GM12872 (cell line): ENCODE measurements at regions not wholly inside any gene's neighbourhood (a gene's known extent, or its start where the extent isn't known, plus 50 kb on each side); places are given as distances from the start of the nearest gene placed in this dataset.

Experiments used
- TF ChIP-seq, protein P1 (sequence below): IDR thresholded peaks from 3 replicates; pipeline ENCODE4 v1.5.1; 2011; ENCODE audit warnings: low read depth, mild to moderate bottlenecking, low read length, moderate library complexity; ENCODE audit not compliant: insufficient read depth

DNA sequence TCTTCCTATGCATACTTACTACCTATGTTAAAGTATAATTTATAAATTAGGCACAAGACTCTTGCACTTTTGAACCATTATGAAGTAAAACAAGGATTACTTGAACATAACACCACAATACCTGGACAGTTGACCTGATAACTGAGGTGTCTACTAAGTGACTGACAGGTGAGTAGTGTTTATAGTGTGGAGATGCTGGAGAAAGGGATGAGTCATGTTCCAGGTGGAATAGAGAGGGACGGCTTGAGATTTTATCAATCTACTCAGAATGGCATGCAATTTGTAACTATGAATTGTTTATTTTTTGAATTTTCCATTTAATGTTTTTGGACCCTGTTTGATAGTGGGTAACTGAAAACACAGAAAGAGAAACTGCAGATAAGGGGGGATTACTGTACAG, 287.6 kb downstream of the MAP2K6 start:
- TF ChIP-seq, protein P1, sequence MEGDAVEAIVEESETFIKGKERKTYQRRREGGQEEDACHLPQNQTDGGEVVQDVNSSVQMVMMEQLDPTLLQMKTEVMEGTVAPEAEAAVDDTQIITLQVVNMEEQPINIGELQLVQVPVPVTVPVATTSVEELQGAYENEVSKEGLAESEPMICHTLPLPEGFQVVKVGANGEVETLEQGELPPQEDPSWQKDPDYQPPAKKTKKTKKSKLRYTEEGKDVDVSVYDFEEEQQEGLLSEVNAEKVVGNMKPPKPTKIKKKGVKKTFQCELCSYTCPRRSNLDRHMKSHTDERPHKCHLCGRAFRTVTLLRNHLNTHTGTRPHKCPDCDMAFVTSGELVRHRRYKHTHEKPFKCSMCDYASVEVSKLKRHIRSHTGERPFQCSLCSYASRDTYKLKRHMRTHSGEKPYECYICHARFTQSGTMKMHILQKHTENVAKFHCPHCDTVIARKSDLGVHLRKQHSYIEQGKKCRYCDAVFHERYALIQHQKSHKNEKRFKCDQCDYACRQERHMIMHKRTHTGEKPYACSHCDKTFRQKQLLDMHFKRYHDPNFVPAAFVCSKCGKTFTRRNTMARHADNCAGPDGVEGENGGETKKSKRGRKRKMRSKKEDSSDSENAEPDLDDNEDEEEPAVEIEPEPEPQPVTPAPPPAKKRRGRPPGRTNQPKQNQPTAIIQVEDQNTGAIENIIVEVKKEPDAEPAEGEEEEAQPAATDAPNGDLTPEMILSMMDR = no peak

- TF ChIP-seq, protein P1 = no peak
Measured at GRCh38 chr17:69703751-69704150, 289.3 kb downstream of the MAP2K6 start.

DNA sequence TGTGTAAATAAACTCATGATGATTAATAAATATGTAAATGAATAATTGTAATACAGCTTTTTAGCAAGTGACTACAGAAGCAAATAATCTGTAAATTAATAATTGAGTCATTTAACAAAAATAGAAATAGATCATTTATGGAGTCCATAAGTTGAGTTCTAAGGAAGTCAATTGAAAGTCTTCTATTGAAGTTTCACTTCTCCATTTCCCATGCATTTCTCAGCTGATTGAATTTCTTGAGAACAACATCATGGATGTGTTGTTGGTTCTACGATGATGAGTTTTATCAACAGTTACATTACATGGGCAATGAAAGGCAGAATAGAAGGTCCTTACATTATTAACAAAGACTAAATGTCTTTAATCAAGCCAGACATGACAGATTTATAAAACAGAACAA, 290.4 kb downstream of the MAP2K6 start:
- TF ChIP-seq, protein P1 = no peak

GRCh38 chr17:69706127-69706526, 291.6 kb downstream of the MAP2K6 start:
- TF ChIP-seq, protein P1 = no peak

DNA sequence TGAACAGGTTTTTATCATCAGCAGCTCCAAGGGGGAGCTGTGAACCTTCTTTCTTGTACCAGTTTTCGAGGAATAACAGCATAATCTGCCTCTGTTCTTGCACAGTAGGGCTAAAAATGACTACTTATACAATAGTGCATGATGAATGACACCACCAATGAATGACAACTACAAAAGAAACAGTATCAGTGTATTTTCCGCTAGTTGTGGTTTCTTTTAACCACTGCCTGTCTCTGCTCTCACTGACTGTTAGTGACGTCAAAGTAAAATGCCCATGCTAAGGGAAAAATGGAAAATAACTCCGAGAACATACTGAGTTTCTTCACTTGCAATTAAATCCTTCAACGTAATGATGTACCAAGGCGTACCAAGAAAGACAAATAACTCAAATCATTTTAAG, 294.9 kb downstream of the MAP2K6 start:
- TF ChIP-seq, protein P1 = no peak

DNA sequence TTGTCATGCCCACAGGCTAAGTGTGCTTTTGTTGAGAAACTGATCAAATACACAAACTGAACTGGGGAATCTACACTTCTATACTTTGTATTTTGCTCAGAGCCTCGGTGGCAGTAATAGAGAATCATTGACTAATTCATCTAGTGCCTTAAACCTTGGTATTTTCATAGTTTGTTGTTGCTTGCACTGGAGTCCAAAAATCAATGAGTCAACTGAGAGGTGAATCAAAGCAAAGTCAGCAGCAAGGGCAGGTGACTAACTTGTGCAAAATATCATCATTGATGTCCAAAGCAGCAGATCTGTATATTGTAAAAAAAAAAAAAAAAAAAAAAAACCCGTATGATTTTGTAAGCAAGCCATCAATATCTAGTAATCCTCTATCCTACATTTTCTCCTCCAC, 296.4 kb downstream of the MAP2K6 start:
- TF ChIP-seq, protein P1 = no peak

DNA sequence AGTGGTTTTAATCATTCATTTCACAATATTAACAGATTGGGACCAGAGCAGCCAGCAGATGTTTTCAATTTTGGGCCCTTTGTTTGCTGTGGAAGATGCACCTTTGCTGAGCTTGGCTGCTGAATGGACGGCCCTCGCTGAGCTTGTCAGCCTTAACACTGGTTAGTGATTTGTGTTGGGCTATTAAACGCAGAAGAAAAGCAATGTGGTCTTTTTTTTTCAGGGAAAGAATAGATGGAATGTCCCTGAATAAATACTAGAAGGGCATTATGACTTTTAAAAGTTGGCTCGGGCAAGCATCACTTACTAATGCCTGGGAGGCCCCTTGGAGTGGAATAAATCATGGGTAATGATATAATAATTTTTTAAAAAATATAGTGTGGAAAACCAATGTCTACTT, 297.0 kb downstream of the MAP2K6 start:
- TF ChIP-seq, protein P1 = no peak
